ENCODE measurements at regions not wholly inside any gene's neighbourhood (a gene's known extent, or its start where the extent isn't known, plus 50 kb on each side); places are given as distances from the start of the nearest gene placed in this dataset.

GRCh38 chr5:117327511-117327910 is 752.9 kb upstream of the SEMA6A start:
- no peaks in the 10 kb centered on the region for H3K36me3 ChIP-seq (replicated peaks; ENCODE audit: insufficient read depth, low read length)
- no peak overlapping the region for H3K4me3 ChIP-seq (ENCODE audit: low read length)
- H3K9me2 ChIP-seq (replicated peaks; ENCODE audit: insufficient read depth, low read length) = no peaks in the 10 kb centered on the region
- no peak for DNase-seq
- H3K4me2 ChIP-seq (ENCODE audit: low read depth, low read length) = no peak overlapping the region
- no peak overlapping the region for H3K27ac ChIP-seq (ENCODE audit: low read length)
- TF ChIP-seq EZH2phosphoT487 (IDR thresholded peaks at IDR 0.05; ENCODE audit: low read length) (no peak), EZH2 (optimal IDR thresholded peaks at IDR 0.05; ENCODE audit: low read depth, low read length) (no peak)
- TF ChIP-seq, protein P1, sequence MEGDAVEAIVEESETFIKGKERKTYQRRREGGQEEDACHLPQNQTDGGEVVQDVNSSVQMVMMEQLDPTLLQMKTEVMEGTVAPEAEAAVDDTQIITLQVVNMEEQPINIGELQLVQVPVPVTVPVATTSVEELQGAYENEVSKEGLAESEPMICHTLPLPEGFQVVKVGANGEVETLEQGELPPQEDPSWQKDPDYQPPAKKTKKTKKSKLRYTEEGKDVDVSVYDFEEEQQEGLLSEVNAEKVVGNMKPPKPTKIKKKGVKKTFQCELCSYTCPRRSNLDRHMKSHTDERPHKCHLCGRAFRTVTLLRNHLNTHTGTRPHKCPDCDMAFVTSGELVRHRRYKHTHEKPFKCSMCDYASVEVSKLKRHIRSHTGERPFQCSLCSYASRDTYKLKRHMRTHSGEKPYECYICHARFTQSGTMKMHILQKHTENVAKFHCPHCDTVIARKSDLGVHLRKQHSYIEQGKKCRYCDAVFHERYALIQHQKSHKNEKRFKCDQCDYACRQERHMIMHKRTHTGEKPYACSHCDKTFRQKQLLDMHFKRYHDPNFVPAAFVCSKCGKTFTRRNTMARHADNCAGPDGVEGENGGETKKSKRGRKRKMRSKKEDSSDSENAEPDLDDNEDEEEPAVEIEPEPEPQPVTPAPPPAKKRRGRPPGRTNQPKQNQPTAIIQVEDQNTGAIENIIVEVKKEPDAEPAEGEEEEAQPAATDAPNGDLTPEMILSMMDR (IDR thresholded peaks at IDR 0.05; ENCODE audit: low read length) = no peak
- no peak overlapping the region for H2AFZ ChIP-seq (ENCODE audit: low read length)
- H3K9me3 ChIP-seq (replicated peaks; ENCODE audit: insufficient read depth, low read length) = no peaks in the 10 kb centered on the region
- H3K4me1 ChIP-seq (ENCODE audit: low read length) = no peaks in the 10 kb centered on the region
- H4K20me1 ChIP-seq (ENCODE audit: insufficient read depth, low read length) = no peaks in the 10 kb centered on the region
- H3F3A ChIP-seq (ENCODE audit: insufficient read depth, low read length) = no peaks in the 10 kb centered on the region
- H3K9ac ChIP-seq (ENCODE audit: low read length) = no peak overlapping the region
- no peaks in the 10 kb centered on the region for H3K27me3 ChIP-seq (replicated peaks; ENCODE audit: insufficient read depth, low read length)
- H3K79me2 ChIP-seq (ENCODE audit: low read length) = no peaks in the 10 kb centered on the region

DNA sequence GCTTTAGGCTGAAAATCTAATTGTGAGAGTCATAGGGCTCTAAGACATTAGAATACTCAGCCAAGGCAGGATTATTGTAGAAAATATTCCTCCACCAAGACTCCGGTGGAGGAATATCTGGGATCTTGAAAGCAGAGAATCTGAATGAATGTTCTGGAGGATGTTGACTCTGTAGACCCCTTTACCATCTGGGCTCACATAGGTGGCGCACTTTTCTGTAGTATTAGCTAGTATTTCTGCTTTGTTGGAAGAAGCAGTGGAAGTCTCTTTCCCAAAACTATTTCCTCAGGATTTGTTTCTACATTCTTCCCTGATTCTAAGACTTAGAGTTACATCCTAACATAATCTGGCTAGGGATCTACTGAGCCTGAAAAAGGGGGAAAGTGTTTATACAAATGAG is 752.4 kb upstream of the SEMA6A start:
- DNase-seq = no peak
- Histone ChIP-seq H3K27me3 (replicated peaks; ENCODE audit: insufficient read depth, low read length) (no peaks in the 10 kb centered on the region), H3K79me2 (ENCODE audit: low read length) (no peaks in the 10 kb centered on the region), H3K9ac (ENCODE audit: low read length) (no peak overlapping the region), H3F3A (ENCODE audit: insufficient read depth, low read length) (no peaks in the 10 kb centered on the region), H3K4me3 (ENCODE audit: low read length) (no peak overlapping the region), H3K9me2 (replicated peaks; ENCODE audit: insufficient read depth, low read length) (no peaks in the 10 kb centered on the region), H3K9me3 (replicated peaks; ENCODE audit: insufficient read depth, low read length) (no peaks in the 10 kb centered on the region), H4K20me1 (ENCODE audit: insufficient read depth, low read length) (no peaks in the 10 kb centered on the region), H3K4me2 (ENCODE audit: low read depth, low read length) (no peak overlapping the region), H3K4me1 (ENCODE audit: low read length) (no peaks in the 10 kb centered on the region), H3K36me3 (replicated peaks; ENCODE audit: insufficient read depth, low read length) (no peaks in the 10 kb centered on the region), H3K27ac (ENCODE audit: low read length) (no peak overlapping the region), H2AFZ (ENCODE audit: low read length) (no peak overlapping the region)
- TF ChIP-seq EZH2phosphoT487 (IDR thresholded peaks at IDR 0.05; ENCODE audit: low read length) (no peak), EZH2 (optimal IDR thresholded peaks at IDR 0.05; ENCODE audit: low read depth, low read length) (no peak)
- TF ChIP-seq, protein P1 (IDR thresholded peaks at IDR 0.05; ENCODE audit: low read length) = no peak

DNA sequence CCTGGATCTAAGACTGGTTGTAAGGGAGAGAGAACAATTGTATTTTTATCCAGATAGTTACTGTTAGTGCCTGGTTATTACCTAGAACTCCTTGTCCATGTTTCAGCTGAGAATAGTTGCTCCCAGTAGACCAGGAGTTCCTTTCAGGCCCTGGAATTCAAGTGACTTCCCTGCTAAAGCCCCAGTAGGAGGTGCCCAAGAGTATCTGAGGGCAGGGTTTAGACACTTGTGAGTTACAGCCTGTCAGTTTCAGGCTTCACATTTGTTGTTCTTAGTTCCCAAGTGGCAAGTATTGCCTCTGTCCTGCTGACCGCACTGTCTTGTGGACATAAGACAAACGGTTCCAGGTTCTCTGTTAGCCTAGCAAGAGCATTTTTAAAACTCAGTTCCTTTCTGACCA is 743.9 kb upstream of the SEMA6A start:
- Histone ChIP-seq H3K9ac (ENCODE audit: low read length) (no peak overlapping the region), H3F3A (ENCODE audit: insufficient read depth, low read length) (no peaks in the 10 kb centered on the region), H3K36me3 (replicated peaks; ENCODE audit: insufficient read depth, low read length) (no peaks in the 10 kb centered on the region), H3K9me3 (replicated peaks; ENCODE audit: insufficient read depth, low read length) (no peaks in the 10 kb centered on the region), H2AFZ (ENCODE audit: low read length) (no peak overlapping the region), H3K4me1 (ENCODE audit: low read length) (no peaks in the 10 kb centered on the region), H3K9me2 (replicated peaks; ENCODE audit: insufficient read depth, low read length) (no peaks in the 10 kb centered on the region), H3K79me2 (ENCODE audit: low read length) (no peaks in the 10 kb centered on the region), H3K4me3 (ENCODE audit: low read length) (no peak overlapping the region), H3K4me2 (ENCODE audit: low read depth, low read length) (no peak overlapping the region), H3K27me3 (replicated peaks; ENCODE audit: insufficient read depth, low read length) (no peaks in the 10 kb centered on the region), H4K20me1 (ENCODE audit: insufficient read depth, low read length) (no peaks in the 10 kb centered on the region), H3K27ac (ENCODE audit: low read length) (no peak overlapping the region)
- TF ChIP-seq EZH2phosphoT487 (IDR thresholded peaks at IDR 0.05; ENCODE audit: low read length) = no peak
- TF ChIP-seq, protein P1 (IDR thresholded peaks at IDR 0.05; ENCODE audit: low read length) = no peak
- TF ChIP-seq EZH2 (optimal IDR thresholded peaks at IDR 0.05; ENCODE audit: low read depth, low read length) = no peak
- no peak for DNase-seq
